ENCODE measurements at regions not wholly inside any gene's neighbourhood (a gene's known extent, or its start where the extent isn't known, plus 50 kb on each side); places are given as distances from the start of the nearest gene placed in this dataset. TPM values are rescaled to one million over a fixed set of nuclear protein-coding genes. Genes with fewer than 3 reads are reported as not detected.

DNA sequence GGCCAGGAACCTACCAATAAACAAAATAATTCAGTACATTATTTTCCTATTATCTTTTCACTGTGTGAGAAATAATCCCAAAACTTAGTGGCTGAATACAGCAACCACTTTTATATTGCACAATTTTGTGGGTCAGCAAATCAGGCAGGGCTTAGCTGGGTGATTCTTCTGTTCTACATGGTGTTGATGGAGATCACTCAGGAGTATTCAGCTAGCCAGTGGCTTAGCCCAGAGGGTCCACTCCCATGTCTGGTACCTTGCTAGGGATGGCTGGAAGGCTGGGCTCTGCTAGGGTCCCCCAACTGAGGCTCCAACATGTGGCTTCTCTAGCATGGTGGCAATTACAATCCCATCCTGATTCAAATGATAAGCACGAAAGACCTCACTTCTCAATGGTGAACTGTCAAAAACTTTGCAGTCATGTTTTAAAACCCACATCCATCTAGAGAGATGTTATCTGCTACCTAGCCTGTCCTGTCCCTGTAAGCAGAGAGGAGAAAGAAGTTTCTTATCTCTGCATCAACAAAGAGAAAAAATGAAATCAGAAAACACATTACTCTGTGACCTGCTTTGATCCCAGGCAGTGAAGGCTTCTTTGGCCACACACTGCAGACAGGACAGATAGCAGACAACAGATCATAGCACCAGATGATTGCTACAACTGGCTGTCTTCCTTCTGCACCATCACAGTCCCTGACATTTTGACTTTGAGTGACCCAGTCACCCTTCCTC lies 51.0 kb upstream of the MYL2 start:
- Histone ChIP-seq H3K4me3 (no peak overlapping the region), H3K9me3 (ENCODE audit: control insufficient read depth in 4 of 4, insufficient read depth in 3 of 4, low read length in 3 of 4) (peaks cover 0 to 13% (median 1%) of the 10 kb centered on the region in 4 donors), H3K36me3 (ENCODE audit: control insufficient read depth in 4 of 4, insufficient read depth in 4 of 4, low read length in 4 of 4) (no peaks in the 10 kb centered on the region), H3K4me1 (ENCODE audit: control insufficient read depth in 5 of 5, insufficient read depth in 5 of 5, low read length in 5 of 5) (no peaks in the 10 kb centered on the region), H3K27me3 (ENCODE audit: control insufficient read depth in 3 of 3, insufficient read depth in 3 of 3, low read length in 2 of 3) (peaks cover 0 to 12% (median 6%) of the 10 kb centered on the region in 3 donors), H3K27ac (ENCODE audit: low read depth in 1 of 2, low read length in 1 of 2) (no peak overlapping the region), H3K9ac (ENCODE audit: insufficient read depth in 1 of 2, low read length in 2 of 2) (no peak overlapping the region)
- 78 to 83% methylated on average over 1 of the region's 1 CpG for WGBS, 2 donors
- ATAC-seq (ENCODE audit: insufficient read depth, low FRiP score) (no peak), DNase-seq (no peak)
- no peak for TF ChIP-seq CTCF (IDR thresholded peaks at IDR 0.05; ENCODE audit: control extremely low read depth, extremely low read depth)

Small RNA genes lying in the stretch of these regions (small RNA-seq; reads per million reads assigned to genes)
- not detected for gene MIR6760 (ENCODE audit: low replicate concordance)

All from lung (tissue), 12 donors.